Neuronal stem cell (in vitro differentiated cells): ENCODE measurements at regions not wholly inside any gene's neighbourhood (a gene's known extent, or its start where the extent isn't known, plus 50 kb on each side); places are given as distances from the start of the nearest gene placed in this dataset.

Experiments
- DNase-seq: peaks from one replicate; pipeline ENCODE4 v3.0.0-alpha.2; 2013; ENCODE audit warnings: low spot score
- H2AFZ ChIP-seq: one replicate; pipeline ENCODE4 v1.6.1; 2013; ENCODE audit warnings: mild to moderate bottlenecking, low read length, inconsistent platforms
- H2AK5ac ChIP-seq: 2 replicates; pipeline ENCODE4 v1.6.1; 2013; ENCODE audit warnings: low read depth, mild to moderate bottlenecking, inconsistent platforms, low read length, moderate library complexity, mixed read lengths
- H2BK120ac ChIP-seq: 2 replicates; pipeline ENCODE4 v1.6.1; 2013; ENCODE audit warnings: low read depth, mild to moderate bottlenecking, inconsistent platforms, low read length, moderate library complexity, mixed read lengths
- H2BK12ac ChIP-seq: one replicate; pipeline ENCODE4 v1.6.1; 2013; ENCODE audit warnings: low read length, inconsistent platforms
- H2BK15ac ChIP-seq: 2 replicates; pipeline ENCODE4 v1.6.1; 2013; ENCODE audit warnings: mild to moderate bottlenecking, low read length, inconsistent platforms, mixed read lengths
- H2BK5ac ChIP-seq: one replicate; pipeline ENCODE4 v1.6.1; 2013; ENCODE audit warnings: inconsistent platforms, mild to moderate bottlenecking, low read length, moderate library complexity
- H3K14ac ChIP-seq: one replicate; pipeline ENCODE4 v1.6.1; 2013; ENCODE audit warnings: low read length, inconsistent platforms
- H3K18ac ChIP-seq: 2 replicates; pipeline ENCODE4 v1.6.1; 2013; ENCODE audit warnings: low read length, inconsistent platforms
- H3K23ac ChIP-seq: 2 replicates; pipeline ENCODE4 v1.6.1; 2013; ENCODE audit warnings: low read depth, mild to moderate bottlenecking, mixed read lengths, low read length, inconsistent platforms; ENCODE audit not compliant: poor library complexity
- H3K27ac ChIP-seq: replicated peaks from 3 replicates; pipeline ENCODE4 v1.5.1; 2013; ENCODE audit warnings: low read length, inconsistent platforms
- H3K27me3 ChIP-seq, 3 experiments: 2 replicates each; pipeline ENCODE4 v1.6.1; 2013; ENCODE audit warnings: low read length in 3 of 3, mild to moderate bottlenecking in 2 of 3, inconsistent platforms in 1 of 3, low read depth in 1 of 3, mixed read lengths in 1 of 3, moderate library complexity in 1 of 3; ENCODE audit not compliant: control insufficient read depth in 3 of 3, insufficient read depth in 3 of 3
- H3K36me3 ChIP-seq, 2 donors: replicated peaks in 1 of 2; 2 replicates each; pipeline ENCODE4 v1.6.1; 2013; ENCODE audit warnings: low read length in 2 of 2; ENCODE audit not compliant: control insufficient read depth in 2 of 2, insufficient read depth in 2 of 2
- H3K4ac ChIP-seq: 2 replicates; pipeline ENCODE4 v1.6.1; 2013; ENCODE audit warnings: inconsistent platforms, mild to moderate bottlenecking, low read length, moderate library complexity
- H3K4me1 ChIP-seq, 2 donors: 1 replicate in 1 of 2; 2 replicates in 1 of 2; pipeline ENCODE4 v1.6.1; 2013; ENCODE audit warnings: low read length in 2 of 2, low read depth in 1 of 2; ENCODE audit not compliant: control insufficient read depth in 2 of 2, insufficient read depth in 1 of 2
- H3K4me2 ChIP-seq: one replicate; pipeline ENCODE4 v1.6.1; 2013; ENCODE audit warnings: mild to moderate bottlenecking, low read length, inconsistent platforms; ENCODE audit not compliant: insufficient read depth, poor library complexity, severe bottlenecking
- H3K4me3 ChIP-seq, 2 donors: 2 replicates each; pipeline ENCODE4 v1.5.1; 2013; ENCODE audit warnings: low read length in 2 of 2, mild to moderate bottlenecking in 2 of 2, inconsistent platforms in 1 of 2, moderate library complexity in 1 of 2
- H3K79me1 ChIP-seq: one replicate; pipeline ENCODE4 v1.6.1; 2013; ENCODE audit warnings: low read depth, mild to moderate bottlenecking, inconsistent platforms, low read length, moderate library complexity
- H3K9ac ChIP-seq: one replicate; pipeline ENCODE4 v1.6.1; 2013; ENCODE audit warnings: mild to moderate bottlenecking, low read depth, low read length, inconsistent platforms; ENCODE audit not compliant: poor library complexity
- H3K9me3 ChIP-seq, 2 donors: replicated peaks in 1 of 2; 2 replicates each; pipeline versions ENCODE3 to v1.6.1; 2013; ENCODE audit warnings: low read length in 2 of 2, mild to moderate bottlenecking in 2 of 2, inconsistent platforms in 1 of 2, low read depth in 1 of 2, mixed read lengths in 1 of 2, moderate library complexity in 1 of 2; ENCODE audit not compliant: control insufficient read depth in 2 of 2, insufficient read depth in 1 of 2
- H4K8ac ChIP-seq: one replicate; pipeline ENCODE4 v1.6.1; 2013; ENCODE audit warnings: low read depth, mild to moderate bottlenecking, inconsistent platforms, low read length, moderate library complexity
- H4K91ac ChIP-seq: one replicate; pipeline ENCODE4 v1.6.1; 2013; ENCODE audit warnings: low read length, low read depth, mild to moderate bottlenecking, inconsistent platforms; ENCODE audit not compliant: poor library complexity
- WGBS, 2 donors: extraction: QIAGEN DNeasy Blood & Tissue Kit; methylation state at CpG; one replicate each; pipeline ENCODE4 v1.1.7; 2013; ENCODE audit warnings: missing lambda C conversion rate in 2 of 2, mixed read lengths in 1 of 2; ENCODE audit not compliant: insufficient read length in 2 of 2, insufficient replicate concordance in 1 of 2; ENCODE audit errors: extremely low coverage in 2 of 2; 5-methylcytosine and 5-hydroxymethylcytosine counted together

- H2BK12ac ChIP-seq = no peak overlapping the region
- no peak overlapping the region for H2BK120ac ChIP-seq
- WGBS, 2 donors = no CpG with 5 or more reads among the region's 6 CpGs
- no peak for DNase-seq
- H2BK15ac ChIP-seq = no peak overlapping the region
- H3K27me3 ChIP-seq = peaks cover 0 to 61% (median 0%) of the 10 kb centered on the region in 3 experiments
- no peaks in the 10 kb centered on the region for H3K36me3 ChIP-seq
- H2AFZ ChIP-seq = no peak overlapping the region
- peaks cover 11 to 35% of the 10 kb centered on the region in 2 donors for H3K4me1 ChIP-seq
- no peak overlapping the region for H4K91ac ChIP-seq
- H3K9me3 ChIP-seq = peaks cover 0 to 3% of the 10 kb centered on the region in 2 donors
- H3K4ac ChIP-seq = no peak overlapping the region
- no peak overlapping the region for H3K23ac ChIP-seq
- no peak overlapping the region for H3K9ac ChIP-seq
- no peak overlapping the region for H3K4me2 ChIP-seq
- no peaks in the 10 kb centered on the region for H3K79me1 ChIP-seq
- H3K18ac ChIP-seq = peak overlapping the region; percentile 77
- H4K8ac ChIP-seq = no peak overlapping the region
- H2BK5ac ChIP-seq = no peak overlapping the region
- H3K27ac ChIP-seq = no peak overlapping the region
- no peak overlapping the region for H3K14ac ChIP-seq
- peak overlapping the region; percentile 3 for H2AK5ac ChIP-seq
- no peak overlapping the region for H3K4me3 ChIP-seq
Observed at GRCh38 chr15:69529961-69530633, 77.5 kb downstream of the RPLP1 start.

GRCh38 chr15:69530991-69531664 is 78.5 kb downstream of the RPLP1 start:
- peak overlapping the region; percentile 41 for H3K27ac ChIP-seq
- peak overlapping the region; percentile 20 for H2BK15ac ChIP-seq
- peak overlapping the region; percentile 53 for H2BK120ac ChIP-seq
- H3K18ac ChIP-seq = peak overlapping the region; percentile 79
- H2AFZ ChIP-seq = peak overlapping the region; percentile 59
- peak overlapping the region; percentile 96 for H2BK12ac ChIP-seq
- no peak overlapping the region for H2BK5ac ChIP-seq
- no CpG with 5 or more reads among the region's 13 CpGs for WGBS, 2 donors
- peak overlapping the region; percentile 80 for H2AK5ac ChIP-seq
- peaks cover 0 to 64% (median 0%) of the 10 kb centered on the region in 3 experiments for H3K27me3 ChIP-seq
- H3K9ac ChIP-seq = no peak overlapping the region
- peak overlapping the region; percentile 38 for H4K91ac ChIP-seq
- H3K14ac ChIP-seq = no peak overlapping the region
- no peaks in the 10 kb centered on the region for H3K79me1 ChIP-seq
- no peak overlapping the region for H3K23ac ChIP-seq
- H4K8ac ChIP-seq = no peak overlapping the region
- no peak overlapping the region for H3K4me3 ChIP-seq
- no peaks in the 10 kb centered on the region for H3K36me3 ChIP-seq
- H3K4me2 ChIP-seq = no peak overlapping the region
- H3K4me1 ChIP-seq = peaks cover 11 to 32% of the 10 kb centered on the region in 2 donors
- H3K9me3 ChIP-seq = peaks cover 0 to 3% of the 10 kb centered on the region in 2 donors
- DNase-seq = no peak
- no peak overlapping the region for H3K4ac ChIP-seq

GRCh38 chr15:69531665-69532027 is 79.0 kb downstream of the RPLP1 start:
- Histone ChIP-seq H3K4ac (no peak overlapping the region), H2BK12ac (no peak overlapping the region), H3K36me3 (no peaks in the 10 kb centered on the region), H3K14ac (no peak overlapping the region), H4K8ac (no peak overlapping the region), H2AK5ac (no peak overlapping the region), H2BK120ac (no peak overlapping the region), H3K27me3 (peaks cover 0 to 60% (median 0%) of the 10 kb centered on the region in 3 experiments), H2AFZ (peak overlapping the region; percentile 59), H2BK15ac (no peak overlapping the region), H3K4me3 (no peak overlapping the region), H3K23ac (no peak overlapping the region), H3K4me2 (no peak overlapping the region), H3K27ac (peak overlapping the region; percentile 23), H3K9me3 (no peaks in the 10 kb centered on the region), H3K4me1 (peaks cover 11 to 27% of the 10 kb centered on the region in 2 donors), H3K18ac (peak overlapping the region; percentile 42), H4K91ac (no peak overlapping the region), H3K9ac (no peak overlapping the region), H3K79me1 (no peaks in the 10 kb centered on the region), H2BK5ac (no peak overlapping the region)
- WGBS, 2 donors = no CpG with 5 or more reads among the region's 6 CpGs
- DNase-seq = no peak

GRCh38 chr15:69532066-69532465 is 79.4 kb downstream of the RPLP1 start:
- H3K9ac ChIP-seq = no peak overlapping the region
- H4K91ac ChIP-seq = no peak overlapping the region
- H2BK120ac ChIP-seq = no peak overlapping the region
- H3K9me3 ChIP-seq = no peaks in the 10 kb centered on the region
- no peak overlapping the region for H3K14ac ChIP-seq
- H2AFZ ChIP-seq = no peak overlapping the region
- no peak overlapping the region for H3K23ac ChIP-seq
- no peak overlapping the region for H3K4me3 ChIP-seq
- no peak overlapping the region for H2BK15ac ChIP-seq
- DNase-seq = no peak
- no peak overlapping the region for H3K4ac ChIP-seq
- no peak overlapping the region for H3K4me2 ChIP-seq
- H3K27ac ChIP-seq = no peak overlapping the region
- H3K27me3 ChIP-seq = peaks cover 0 to 60% (median 0%) of the 10 kb centered on the region in 3 experiments
- no peak overlapping the region for H2BK5ac ChIP-seq
- WGBS, 2 donors = no CpG with 5 or more reads among the region's 1 CpG
- H3K4me1 ChIP-seq = peaks cover 11 to 27% of the 10 kb centered on the region in 2 donors
- H3K36me3 ChIP-seq = no peaks in the 10 kb centered on the region
- peak overlapping the region; percentile 68 for H2BK12ac ChIP-seq
- peak overlapping the region; percentile 58 for H3K18ac ChIP-seq
- no peaks in the 10 kb centered on the region for H3K79me1 ChIP-seq
- H4K8ac ChIP-seq = no peak overlapping the region
- H2AK5ac ChIP-seq = peak overlapping the region; percentile 77
